CD14-positive monocyte (primary cell): ENCODE measurements at regions not wholly inside any gene's neighbourhood (a gene's known extent, or its start where the extent isn't known, plus 50 kb on each side); places are given as distances from the start of the nearest gene placed in this dataset.
A peak's percentile ranks its signal among the peaks of the same experiment; 100 is the strongest.
"Not testable (repeated sequence)": the region's sequence is repeated elsewhere in the genome, so short reads cannot be mapped to it uniquely, and the experiment has no call there.

Experiments used
- DNase-seq, 3 donors: peaks; one replicate each; pipeline ENCODE4 v3.0.0-alpha.2; 2011 to 2022
- H2AFZ ChIP-seq: 2 replicates; pipeline ENCODE4 v1.6.0; 2012; ENCODE audit warnings: mild to moderate bottlenecking, low read depth, low read length, inconsistent platforms; ENCODE audit not compliant: insufficient read depth, poor library complexity, severe bottlenecking
- H3K27ac ChIP-seq, 2 donors: 1 replicate in 1 of 2; 2 replicates in 1 of 2; pipeline ENCODE4 v1.5.1; 2012 to 2013; ENCODE audit warnings: low read length in 2 of 2, control low read depth in 1 of 2, inconsistent platforms in 1 of 2, low read depth in 1 of 2, mild to moderate bottlenecking in 1 of 2
- H3K27me3 ChIP-seq, 2 donors: one replicate each; pipeline versions ENCODE4 v1.6.0 to v1.6.1; 2011 to 2013; ENCODE audit warnings: low read length in 2 of 2; ENCODE audit not compliant: control insufficient read depth in 2 of 2, insufficient read depth in 2 of 2
- H3K36me3 ChIP-seq, 2 donors: replicated peaks in 1 of 2; 1 replicate in 1 of 2; 2 replicates in 1 of 2; pipeline versions ENCODE4 v1.5.1 to v1.6.1; 2012 to 2013; ENCODE audit warnings: low read length in 2 of 2, control low read depth in 1 of 2, inconsistent platforms in 1 of 2, mild to moderate bottlenecking in 1 of 2; ENCODE audit not compliant: insufficient read depth in 2 of 2, control insufficient read depth in 1 of 2
- H3K4me1 ChIP-seq, 2 donors: 1 replicate in 1 of 2; 2 replicates in 1 of 2; pipeline versions ENCODE4 v1.5.1 to v1.6.1; 2012 to 2013; ENCODE audit warnings: low read length in 2 of 2, control low read depth in 1 of 2, inconsistent platforms in 1 of 2, mild to moderate bottlenecking in 1 of 2, moderate library complexity in 1 of 2; ENCODE audit not compliant: insufficient read depth in 2 of 2, control insufficient read depth in 1 of 2
- H3K4me2 ChIP-seq: replicated peaks from 2 replicates; pipeline ENCODE3; 2012; ENCODE audit warnings: low read length, moderate library complexity, mild to moderate bottlenecking; ENCODE audit not compliant: poor library complexity, severe bottlenecking; ENCODE audit errors: extremely low read depth
- H3K4me3 ChIP-seq, 3 experiments: fragments of 200-600 bp in 1 of 3; sonication (generic) in 1 of 3; replicated peaks in 1 of 3; 1 replicate in 2 of 3; 2 replicates in 1 of 3; pipeline ENCODE4 v1.5.1; 2011 to 2013; ENCODE audit warnings: low read length in 3 of 3, mild to moderate bottlenecking in 3 of 3, control low read depth in 2 of 3, low read depth in 2 of 3, inconsistent platforms in 1 of 3, moderate library complexity in 1 of 3
- H3K79me2 ChIP-seq: 2 replicates; pipeline ENCODE4 v1.6.0; 2012; ENCODE audit warnings: mild to moderate bottlenecking, control low read depth, inconsistent platforms, low read length, moderate library complexity; ENCODE audit not compliant: insufficient read depth
- H3K9ac ChIP-seq: 2 replicates; pipeline ENCODE4 v1.6.0; 2017; ENCODE audit warnings: low read length, mild to moderate bottlenecking; ENCODE audit not compliant: insufficient read depth, poor library complexity, severe bottlenecking
- H3K9me3 ChIP-seq, 2 donors: replicated peaks in 1 of 2; 1 replicate in 1 of 2; 2 replicates in 1 of 2; pipeline versions ENCODE4 v1.5.1 to v1.6.1; 2012 to 2013; ENCODE audit warnings: low read length in 2 of 2, control low read depth in 1 of 2; ENCODE audit not compliant: control insufficient read depth in 1 of 2, insufficient read depth in 1 of 2
- H4K20me1 ChIP-seq: 2 replicates; pipeline ENCODE4 v1.6.0; 2012; ENCODE audit warnings: mild to moderate bottlenecking, low read length, control low read depth, moderate library complexity; ENCODE audit not compliant: insufficient read depth
- H3K27ac Mint-ChIP-seq, 7 donors: one replicate each; pipeline ENCODE4 v1.8.0; 2020; ENCODE audit warnings: mild to moderate bottlenecking in 7 of 7, mixed read lengths in 7 of 7, moderate library complexity in 6 of 7, inconsistent platforms in 2 of 7
- H3K27me3 Mint-ChIP-seq, 3 donors: one replicate each; pipeline ENCODE4 v1.8.0; 2021 to 2022; ENCODE audit warnings: low read depth in 3 of 3, mild to moderate bottlenecking in 3 of 3, mixed read lengths in 3 of 3, moderate library complexity in 3 of 3, inconsistent platforms in 1 of 3
- H3K36me3 Mint-ChIP-seq, 2 donors: one replicate each; pipeline ENCODE4 v1.8.0; 2020; ENCODE audit warnings: mixed read lengths in 2 of 2, inconsistent platforms in 1 of 2, mild to moderate bottlenecking in 1 of 2
- H3K4me1 Mint-ChIP-seq: one replicate; pipeline ENCODE4 v1.8.0; 2020; ENCODE audit warnings: mild to moderate bottlenecking, mixed read lengths
- H3K4me3 Mint-ChIP-seq, 2 donors: one replicate each; pipeline ENCODE4 v1.8.0; 2020; ENCODE audit warnings: mild to moderate bottlenecking in 2 of 2, mixed read lengths in 2 of 2, moderate library complexity in 1 of 2
- H3K9me3 Mint-ChIP-seq, 7 donors: one replicate each; pipeline ENCODE4 v1.8.0; 2020 to 2022; ENCODE audit warnings: mixed read lengths in 7 of 7, mild to moderate bottlenecking in 6 of 7, moderate library complexity in 6 of 7, inconsistent platforms in 2 of 7
- WGBS: methylation state at CpG from one replicate; pipeline ENCODE4 v1.1.5; 2013; ENCODE audit warnings: missing lambda C conversion rate; ENCODE audit not compliant: insufficient coverage; 5-methylcytosine and 5-hydroxymethylcytosine counted together
- intact Hi-C, 2 donors: fragments of 100-400 bp; cut with micrococcal nuclease; formaldehyde crosslinking; loops; one replicate each; pipeline versions ENCODE4 v1.15.0 to v1.15.1; 2023
- TF ChIP-seq, protein P1 (sequence below): fragments of 200-600 bp; IDR thresholded peaks from one replicate; pipeline ENCODE4 v1.8.0; 2022; ENCODE audit warnings: antibody characterized with exemption, mild to moderate bottlenecking

DNA sequence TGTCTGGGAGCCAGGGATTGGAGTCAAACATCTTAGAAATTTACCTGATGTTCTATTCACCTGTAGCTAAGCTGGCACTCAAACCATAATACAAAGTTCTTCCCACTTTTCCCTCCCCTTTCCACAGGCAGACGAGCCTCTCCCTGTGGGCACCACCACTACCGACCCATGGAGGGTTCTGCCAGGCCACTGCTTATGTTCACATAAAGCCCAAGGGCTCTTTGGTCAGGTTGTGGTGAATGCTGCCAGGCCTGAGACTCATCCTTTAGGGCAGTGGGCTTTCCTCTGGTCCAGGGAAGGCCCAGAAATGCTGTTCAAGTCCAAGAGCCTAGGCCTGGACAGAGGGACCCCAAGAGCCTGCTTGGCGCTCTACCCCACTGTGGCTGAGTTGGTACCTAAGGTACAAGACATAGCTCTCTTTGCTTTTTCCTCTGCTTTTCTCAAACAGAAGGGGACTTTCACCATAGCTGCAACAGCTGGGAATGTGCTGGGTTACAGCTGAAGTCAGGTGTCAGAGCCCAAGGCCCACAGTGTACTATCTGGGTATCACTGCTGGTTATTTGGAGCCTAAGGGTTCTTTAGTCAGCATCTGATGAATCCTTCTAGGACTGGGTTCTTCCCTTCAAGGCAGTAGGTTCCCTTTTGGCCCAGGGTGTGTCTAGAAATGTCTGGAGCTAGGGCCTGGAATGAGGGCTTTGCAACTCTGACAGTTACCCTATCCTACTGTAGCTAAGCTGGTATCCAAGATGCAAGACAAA lies 620.1 kb downstream of the TLE1 start:
- Histone ChIP-seq H3K4me1 (no peaks in the 10 kb centered on the region), H3K36me3 (no peaks in the 10 kb centered on the region), H2AFZ (no peak overlapping the region), H3K79me2 (no peaks in the 10 kb centered on the region), H3K27ac (no peak overlapping the region), H3K4me2 (no peak overlapping the region), H3K9me3 (peaks cover 0 to 4% of the 10 kb centered on the region in 2 donors), H3K4me3 (no peak overlapping the region), H4K20me1 (no peaks in the 10 kb centered on the region), H3K27me3 (no peaks in the 10 kb centered on the region), H3K9ac (no peak overlapping the region)
- WGBS: 100% methylated on average over 1 of the region's 3 CpGs
- no peak overlapping the region for H3K4me3 Mint-ChIP-seq
- H3K9me3 Mint-ChIP-seq: peaks cover 3 to 28% (median 11%) of the 10 kb centered on the region in 7 donors
- no peak for DNase-seq
- H3K4me1 Mint-ChIP-seq: no peaks in the 10 kb centered on the region
- peaks cover 0 to 5% (median 3%) of the 10 kb centered on the region in 3 donors for H3K27me3 Mint-ChIP-seq
- intact Hi-C loops: no loop called here
- TF ChIP-seq, protein P1, sequence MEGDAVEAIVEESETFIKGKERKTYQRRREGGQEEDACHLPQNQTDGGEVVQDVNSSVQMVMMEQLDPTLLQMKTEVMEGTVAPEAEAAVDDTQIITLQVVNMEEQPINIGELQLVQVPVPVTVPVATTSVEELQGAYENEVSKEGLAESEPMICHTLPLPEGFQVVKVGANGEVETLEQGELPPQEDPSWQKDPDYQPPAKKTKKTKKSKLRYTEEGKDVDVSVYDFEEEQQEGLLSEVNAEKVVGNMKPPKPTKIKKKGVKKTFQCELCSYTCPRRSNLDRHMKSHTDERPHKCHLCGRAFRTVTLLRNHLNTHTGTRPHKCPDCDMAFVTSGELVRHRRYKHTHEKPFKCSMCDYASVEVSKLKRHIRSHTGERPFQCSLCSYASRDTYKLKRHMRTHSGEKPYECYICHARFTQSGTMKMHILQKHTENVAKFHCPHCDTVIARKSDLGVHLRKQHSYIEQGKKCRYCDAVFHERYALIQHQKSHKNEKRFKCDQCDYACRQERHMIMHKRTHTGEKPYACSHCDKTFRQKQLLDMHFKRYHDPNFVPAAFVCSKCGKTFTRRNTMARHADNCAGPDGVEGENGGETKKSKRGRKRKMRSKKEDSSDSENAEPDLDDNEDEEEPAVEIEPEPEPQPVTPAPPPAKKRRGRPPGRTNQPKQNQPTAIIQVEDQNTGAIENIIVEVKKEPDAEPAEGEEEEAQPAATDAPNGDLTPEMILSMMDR: no peak
- no peak overlapping the region for H3K27ac Mint-ChIP-seq
- no peaks in the 10 kb centered on the region for H3K36me3 Mint-ChIP-seq

DNA sequence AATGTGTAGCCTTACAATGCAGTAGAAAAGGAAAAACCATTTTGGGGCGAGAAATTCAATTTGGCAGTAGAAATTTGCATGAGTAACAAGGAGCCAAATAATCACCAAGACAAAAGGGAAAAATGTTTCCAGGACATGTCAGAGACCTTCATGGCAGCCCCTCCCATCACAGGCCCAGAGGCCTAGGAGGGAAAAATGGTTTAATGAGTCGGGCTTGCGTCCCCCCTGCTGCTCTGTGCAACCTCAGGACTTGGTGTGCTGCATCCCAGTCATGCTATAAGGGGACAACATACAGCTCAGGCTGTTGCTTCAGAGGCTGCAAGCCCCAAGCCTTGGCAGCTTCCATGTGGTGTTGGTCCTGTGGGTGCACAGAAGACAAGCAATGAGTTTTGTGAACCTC lies 626.4 kb downstream of the TLE1 start:
- H3K36me3 ChIP-seq, H4K20me1 ChIP-seq, intact Hi-C loops, H3K36me3 Mint-ChIP-seq, H3K79me2 ChIP-seq, H3K4me2 ChIP-seq, H2AFZ ChIP-seq, H3K27me3 ChIP-seq, H3K4me3 Mint-ChIP-seq, H3K9ac ChIP-seq, H3K27ac ChIP-seq, H3K27me3 Mint-ChIP-seq, H3K4me1 ChIP-seq, DNase-seq, H3K4me3 ChIP-seq, H3K4me1 Mint-ChIP-seq: not testable (repeated sequence)
- no CpG with 5 or more reads among the region's 3 CpGs for WGBS
- Mint-ChIP-seq H3K27ac (peak overlapping the region in 1 of 7 donors; percentile 27), H3K9me3 (peaks cover 8 to 40% (median 17%) of the 10 kb centered on the region in 7 donors)
- H3K9me3 ChIP-seq: peaks cover 8 to 23% of the 10 kb centered on the region in 2 donors
